ENCODE measurements at regions not wholly inside any gene's neighbourhood (a gene's known extent, or its start where the extent isn't known, plus 50 kb on each side); places are given as distances from the start of the nearest gene placed in this dataset.

- TF ChIP-seq EP300 (IDR thresholded peaks at IDR 0.05) (no peak), CTCF (IDR thresholded peaks at IDR 0.05) (no peak), POLR2A (IDR thresholded peaks at IDR 0.05) (no peak), POLR2AphosphoS5 (IDR thresholded peaks at IDR 0.05) (no peak)
Observed at GRCh38 chr22:34934261-34934660, 131.7 kb upstream of the ISX start.
